Fibroblast of lung (primary cell): ENCODE measurements at regions not wholly inside any gene's neighbourhood (a gene's known extent, or its start where the extent isn't known, plus 50 kb on each side); places are given as distances from the start of the nearest gene placed in this dataset.

Source experiments
- DNase-seq, 2 donors: peaks; one replicate each; pipeline versions ENCODE4 v3.0.0 to v3.0.0-alpha.2; 2010; ENCODE audit warnings: low read depth in 2 of 2
- H2AFZ ChIP-seq: 2 replicates; pipeline ENCODE4 v1.5.1; 2012; ENCODE audit warnings: low read length, control low read depth, inconsistent platforms
- H3K27ac ChIP-seq: 2 replicates; pipeline ENCODE4 v1.5.1; 2011; ENCODE audit warnings: low read length, control low read depth; ENCODE audit not compliant: insufficient read depth
- H3K27me3 ChIP-seq: 2 replicates; pipeline ENCODE4 v1.5.1; 2011; ENCODE audit warnings: mild to moderate bottlenecking, low read length; ENCODE audit not compliant: control insufficient read depth, insufficient read depth
- H3K36me3 ChIP-seq: 2 replicates; pipeline ENCODE4 v1.5.1; 2011; ENCODE audit warnings: low read length; ENCODE audit not compliant: control insufficient read depth, insufficient read depth
- H3K4me1 ChIP-seq: 2 replicates; pipeline ENCODE4 v1.5.1; 2011; ENCODE audit warnings: low read length; ENCODE audit not compliant: control insufficient read depth, insufficient read depth; ENCODE audit errors: extremely low read depth
- H3K4me2 ChIP-seq: 2 replicates; pipeline ENCODE4 v1.5.1; 2011; ENCODE audit warnings: low read length, control low read depth; ENCODE audit not compliant: insufficient read depth; ENCODE audit errors: extremely low read depth
- H3K4me3 ChIP-seq, 4 experiments: fragments of 200-600 bp in 1 of 4; sonication (generic) in 1 of 4; replicated peaks in 1 of 4; 2 replicates each; pipeline ENCODE4 v1.5.1; 2011 to 2016; ENCODE audit warnings: low read length in 4 of 4, low read depth in 3 of 4, mild to moderate bottlenecking in 3 of 4, control low read depth in 2 of 4, inconsistent platforms in 1 of 4, mixed read lengths in 1 of 4; ENCODE audit not compliant: insufficient read depth in 1 of 4; ENCODE audit errors: control extremely low read depth in 1 of 4
- H3K79me2 ChIP-seq: 2 replicates; pipeline ENCODE4 v1.5.1; 2012; ENCODE audit warnings: mild to moderate bottlenecking, low read length, inconsistent platforms; ENCODE audit not compliant: control insufficient read depth, insufficient read depth
- H3K9ac ChIP-seq: 2 replicates; pipeline ENCODE4 v1.5.1; 2011; ENCODE audit warnings: mild to moderate bottlenecking, low read length, control low read depth; ENCODE audit not compliant: insufficient read depth
- H3K9me3 ChIP-seq: 2 replicates; pipeline ENCODE4 v1.5.1; 2012; ENCODE audit warnings: low read depth, low read length; ENCODE audit not compliant: control insufficient read depth, insufficient read depth
- H4K20me1 ChIP-seq: 2 replicates; pipeline ENCODE4 v1.5.1; 2011; ENCODE audit warnings: low read length; ENCODE audit not compliant: control insufficient read depth, insufficient read depth; ENCODE audit errors: extremely low read depth
- EZH2 ChIP-seq: IDR thresholded peaks from 2 replicates; pipeline ENCODE4 v1.5.1; 2012; ENCODE audit warnings: low read length, control low read depth, mild to moderate bottlenecking; ENCODE audit errors: missing control alignments
- TF ChIP-seq, protein P1 (sequence below), 2 donors: IDR thresholded peaks in 1 of 2; conservative IDR thresholded peaks in 1 of 2; 1 replicate in 1 of 2; 2 replicates in 1 of 2; pipeline ENCODE4 v1.5.1; 2011 to 2012; ENCODE audit warnings: low read length in 2 of 2, control low read depth in 1 of 2, inconsistent platforms in 1 of 2, low read depth in 1 of 2, mild to moderate bottlenecking in 1 of 2

DNA sequence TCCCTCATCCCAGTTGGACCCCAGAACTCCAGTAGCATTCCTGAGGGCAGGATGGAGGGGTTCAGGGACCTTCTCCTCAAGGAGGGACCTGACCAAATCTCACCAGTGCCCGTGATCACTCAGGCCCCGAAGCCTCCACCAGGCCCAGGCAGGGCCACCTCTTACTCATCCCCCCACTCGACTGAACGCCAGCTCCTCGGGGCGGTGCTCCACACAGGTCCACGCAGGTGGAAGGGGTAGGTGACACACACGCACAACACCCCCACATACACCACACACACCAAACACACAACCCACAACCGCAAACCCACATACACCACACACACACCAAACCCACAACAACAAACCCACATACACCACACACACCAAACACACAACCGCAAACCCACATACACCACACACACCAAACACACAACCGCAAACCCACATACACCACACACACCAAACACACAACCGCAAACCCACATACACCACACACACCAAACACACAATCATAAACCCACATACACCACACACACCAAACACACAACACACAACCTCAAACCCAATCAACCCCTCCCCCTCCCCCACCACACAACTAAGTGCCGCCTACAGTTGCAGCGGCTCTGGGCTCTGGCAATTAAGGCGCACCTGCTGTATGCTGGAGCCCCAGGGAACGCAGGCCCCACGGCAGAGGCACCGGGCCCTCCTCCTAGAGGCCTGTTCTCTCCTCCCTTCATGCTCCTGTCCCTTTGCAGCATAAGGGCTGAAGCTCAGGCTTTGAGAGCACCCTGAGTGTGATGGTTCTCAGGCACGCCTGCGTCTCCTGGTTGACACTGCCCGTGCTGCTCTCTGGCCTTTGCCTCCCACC, 1318.1 kb downstream of the TBC1D22A start:
- TF ChIP-seq, protein P1, sequence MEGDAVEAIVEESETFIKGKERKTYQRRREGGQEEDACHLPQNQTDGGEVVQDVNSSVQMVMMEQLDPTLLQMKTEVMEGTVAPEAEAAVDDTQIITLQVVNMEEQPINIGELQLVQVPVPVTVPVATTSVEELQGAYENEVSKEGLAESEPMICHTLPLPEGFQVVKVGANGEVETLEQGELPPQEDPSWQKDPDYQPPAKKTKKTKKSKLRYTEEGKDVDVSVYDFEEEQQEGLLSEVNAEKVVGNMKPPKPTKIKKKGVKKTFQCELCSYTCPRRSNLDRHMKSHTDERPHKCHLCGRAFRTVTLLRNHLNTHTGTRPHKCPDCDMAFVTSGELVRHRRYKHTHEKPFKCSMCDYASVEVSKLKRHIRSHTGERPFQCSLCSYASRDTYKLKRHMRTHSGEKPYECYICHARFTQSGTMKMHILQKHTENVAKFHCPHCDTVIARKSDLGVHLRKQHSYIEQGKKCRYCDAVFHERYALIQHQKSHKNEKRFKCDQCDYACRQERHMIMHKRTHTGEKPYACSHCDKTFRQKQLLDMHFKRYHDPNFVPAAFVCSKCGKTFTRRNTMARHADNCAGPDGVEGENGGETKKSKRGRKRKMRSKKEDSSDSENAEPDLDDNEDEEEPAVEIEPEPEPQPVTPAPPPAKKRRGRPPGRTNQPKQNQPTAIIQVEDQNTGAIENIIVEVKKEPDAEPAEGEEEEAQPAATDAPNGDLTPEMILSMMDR (conservative IDR thresholded peaks at IDR 0.05 in 1 of 2, IDR thresholded peaks at IDR 0.05 in 1 of 2; ENCODE audit: low read depth in 1 of 2, low read length in 2 of 2) = no peak
- no peak for TF ChIP-seq EZH2
- no peak overlapping the region for H3K4me3 ChIP-seq
- no peaks in the 10 kb centered on the region for H4K20me1 ChIP-seq
- H3K9me3 ChIP-seq = no peaks in the 10 kb centered on the region
- no peak overlapping the region for H3K27ac ChIP-seq
- H3K4me2 ChIP-seq = no peak overlapping the region
- no peaks in the 10 kb centered on the region for H3K4me1 ChIP-seq
- H3K9ac ChIP-seq = no peak overlapping the region
- no peaks in the 10 kb centered on the region for H3K79me2 ChIP-seq
- no peaks in the 10 kb centered on the region for H3K36me3 ChIP-seq
- no peak overlapping the region for H2AFZ ChIP-seq
- H3K27me3 ChIP-seq = no peaks in the 10 kb centered on the region
- DNase-seq = no peak

DNA sequence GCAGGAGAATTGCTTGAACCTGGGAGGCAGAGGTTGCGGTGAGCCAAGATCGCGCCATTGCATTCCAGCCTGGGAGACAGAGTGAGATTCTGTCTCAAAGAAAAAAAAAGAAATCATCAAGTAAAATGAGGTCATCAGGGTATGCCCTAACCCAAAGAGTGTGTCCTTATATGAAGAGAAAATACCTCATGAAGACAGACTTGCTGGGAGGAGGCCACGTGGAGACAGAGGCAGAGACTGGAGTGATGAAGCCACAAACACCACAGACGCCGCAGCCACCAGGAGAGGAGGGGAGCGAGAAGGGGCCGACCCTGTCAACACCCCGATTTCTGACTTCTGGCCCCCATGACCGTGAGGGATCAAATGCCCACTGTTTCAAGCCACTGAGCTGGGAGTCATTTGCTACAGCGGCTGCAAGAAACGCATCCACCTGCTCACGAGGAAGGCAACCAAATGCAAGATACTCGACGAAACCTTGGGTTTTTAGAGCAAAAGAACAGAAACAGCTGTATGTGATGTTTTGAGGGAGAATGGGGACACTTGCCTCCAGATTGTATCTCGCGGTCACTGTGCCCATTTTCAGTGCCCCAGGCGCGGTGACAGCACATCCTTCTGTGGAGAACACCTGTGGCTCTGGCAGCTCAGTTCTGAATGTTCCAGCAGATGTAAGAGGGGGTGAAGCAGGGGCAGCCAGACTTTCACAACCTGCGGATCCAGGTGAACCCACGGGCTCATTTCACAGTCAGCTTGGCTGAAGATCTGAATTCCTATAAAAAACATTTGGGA, 1317.2 kb downstream of the TBC1D22A start:
- Histone ChIP-seq H4K20me1 (no peaks in the 10 kb centered on the region), H3K4me3 (no peak overlapping the region), H3K9me3 (no peaks in the 10 kb centered on the region), H3K36me3 (no peaks in the 10 kb centered on the region), H3K4me2 (no peak overlapping the region), H3K27ac (no peak overlapping the region), H2AFZ (no peak overlapping the region), H3K9ac (no peak overlapping the region), H3K79me2 (no peaks in the 10 kb centered on the region), H3K4me1 (no peaks in the 10 kb centered on the region), H3K27me3 (no peaks in the 10 kb centered on the region)
- no peak for DNase-seq
- TF ChIP-seq, protein P1 (conservative IDR thresholded peaks at IDR 0.05 in 1 of 2, IDR thresholded peaks at IDR 0.05 in 1 of 2; ENCODE audit: low read depth in 1 of 2, low read length in 2 of 2) = no peak
- no peak for TF ChIP-seq EZH2

DNA sequence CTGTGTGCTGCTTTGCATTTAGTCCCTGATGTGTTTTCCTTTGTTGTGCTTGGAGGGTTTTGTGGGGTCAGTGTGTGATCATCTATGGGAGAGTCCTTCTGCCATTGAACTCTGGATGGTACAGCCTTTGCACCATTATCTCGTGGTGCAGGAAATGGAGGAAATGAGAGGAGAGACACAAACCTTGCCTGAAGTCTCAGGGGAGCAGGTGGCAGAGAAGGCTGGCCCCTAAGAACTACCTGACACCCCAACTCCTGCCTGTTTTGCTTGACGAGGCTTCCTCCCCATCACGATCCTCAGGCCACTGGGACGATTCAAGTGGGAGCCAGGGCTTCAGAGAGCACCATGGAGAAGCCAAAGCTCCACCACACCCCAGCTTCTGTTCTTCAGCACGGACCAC, 1316.4 kb downstream of the TBC1D22A start:
- H2AFZ ChIP-seq = no peak overlapping the region
- H3K4me3 ChIP-seq = no peak overlapping the region
- no peaks in the 10 kb centered on the region for H4K20me1 ChIP-seq
- H3K27ac ChIP-seq = no peak overlapping the region
- no peaks in the 10 kb centered on the region for H3K36me3 ChIP-seq
- H3K9me3 ChIP-seq = no peaks in the 10 kb centered on the region
- H3K27me3 ChIP-seq = no peaks in the 10 kb centered on the region
- no peak overlapping the region for H3K9ac ChIP-seq
- no peak for TF ChIP-seq EZH2
- TF ChIP-seq, protein P1 (conservative IDR thresholded peaks at IDR 0.05 in 1 of 2, IDR thresholded peaks at IDR 0.05 in 1 of 2; ENCODE audit: low read depth in 1 of 2, low read length in 2 of 2) = no peak
- no peak overlapping the region for H3K4me2 ChIP-seq
- no peaks in the 10 kb centered on the region for H3K79me2 ChIP-seq
- DNase-seq = no peak
- no peaks in the 10 kb centered on the region for H3K4me1 ChIP-seq
